Osteoblast (primary cell): ENCODE measurements at regions not wholly inside any gene's neighbourhood (a gene's known extent, or its start where the extent isn't known, plus 50 kb on each side); places are given as distances from the start of the nearest gene placed in this dataset.

Experiments
- DNase-seq: peaks from one replicate; pipeline ENCODE4 v3.0.0; 2011; ENCODE audit warnings: low spot score, mixed read lengths; ENCODE audit not compliant: insufficient read length; ENCODE audit errors: missing footprints
- H2AFZ ChIP-seq: 2 replicates; pipeline ENCODE4 v1.6.0; 2011; ENCODE audit warnings: mild to moderate bottlenecking, low read length
- H3K27ac ChIP-seq: 2 replicates; pipeline ENCODE4 v1.5.1; 2011; ENCODE audit warnings: mild to moderate bottlenecking, low read depth, low read length, moderate library complexity
- H3K27me3 ChIP-seq: 2 replicates; pipeline ENCODE4 v1.6.0; 2012; ENCODE audit warnings: mild to moderate bottlenecking, control low read depth, inconsistent platforms, low read length, moderate library complexity; ENCODE audit not compliant: insufficient read depth
- H3K36me3 ChIP-seq: 2 replicates; pipeline ENCODE4 v1.5.1; 2011; ENCODE audit warnings: mild to moderate bottlenecking, low read length, control low read depth, moderate library complexity; ENCODE audit not compliant: insufficient read depth
- H3K4me1 ChIP-seq: 2 replicates; pipeline ENCODE4 v1.5.1; 2011; ENCODE audit warnings: mild to moderate bottlenecking, low read length, control low read depth, moderate library complexity; ENCODE audit not compliant: insufficient read depth
- H3K4me2 ChIP-seq: 2 replicates; pipeline ENCODE4 v1.6.0; 2011; ENCODE audit warnings: mild to moderate bottlenecking, low read length; ENCODE audit not compliant: insufficient read depth
- H3K4me3 ChIP-seq: fragments of 200-600 bp; sonication (generic); 3 replicates; pipeline ENCODE4 v1.5.1; 2012; ENCODE audit warnings: mild to moderate bottlenecking, low read length, inconsistent platforms; ENCODE audit not compliant: insufficient read depth
- H3K79me2 ChIP-seq: 2 replicates; pipeline ENCODE4 v1.6.0; 2012; ENCODE audit warnings: mild to moderate bottlenecking, low read length, control low read depth, inconsistent platforms; ENCODE audit not compliant: insufficient read depth
- H3K9me3 ChIP-seq: 2 replicates; pipeline ENCODE4 v1.5.1; 2011; ENCODE audit warnings: low read depth, low read length, control low read depth
- H4K20me1 ChIP-seq: 2 replicates; pipeline ENCODE4 v1.6.0; 2012; ENCODE audit warnings: mild to moderate bottlenecking, low read length, control low read depth; ENCODE audit not compliant: insufficient read depth
- CTCF ChIP-seq: IDR thresholded peaks from 2 replicates; pipeline ENCODE4 v1.5.1; 2011; ENCODE audit warnings: mild to moderate bottlenecking, low read depth, low read length, moderate library complexity; ENCODE audit errors: extremely low read depth

- Histone ChIP-seq H3K4me3 (no peak overlapping the region), H3K27ac (no peak overlapping the region), H3K4me1 (no peaks in the 10 kb centered on the region), H3K9me3 (no peaks in the 10 kb centered on the region), H3K4me2 (no peak overlapping the region), H3K36me3 (no peaks in the 10 kb centered on the region), H4K20me1 (no peaks in the 10 kb centered on the region), H3K79me2 (no peaks in the 10 kb centered on the region), H2AFZ (no peak overlapping the region), H3K27me3 (no peaks in the 10 kb centered on the region)
- TF ChIP-seq CTCF = no peak
- DNase-seq = no peak
These were observed 118.8 kb upstream of the PLEKHA5 start for GRCh38 chr12:19010726-19011125.

- Histone ChIP-seq H3K4me3 (no peak overlapping the region), H3K9me3 (no peaks in the 10 kb centered on the region), H2AFZ (no peak overlapping the region), H3K27ac (no peak overlapping the region), H4K20me1 (no peaks in the 10 kb centered on the region), H3K79me2 (no peaks in the 10 kb centered on the region), H3K4me1 (no peaks in the 10 kb centered on the region), H3K4me2 (no peak overlapping the region), H3K36me3 (no peaks in the 10 kb centered on the region), H3K27me3 (no peaks in the 10 kb centered on the region)
- no peak for TF ChIP-seq CTCF
- DNase-seq = no peak
These were observed 116.6 kb upstream of the PLEKHA5 start for GRCh38 chr12:19012965-19013364.

- no peak overlapping the region for H3K4me2 ChIP-seq
- no peaks in the 10 kb centered on the region for H3K36me3 ChIP-seq
- H3K27ac ChIP-seq = no peak overlapping the region
- H2AFZ ChIP-seq = no peak overlapping the region
- no peak overlapping the region for H3K4me3 ChIP-seq
- no peaks in the 10 kb centered on the region for H3K27me3 ChIP-seq
- H4K20me1 ChIP-seq = no peaks in the 10 kb centered on the region
- no peaks in the 10 kb centered on the region for H3K9me3 ChIP-seq
- TF ChIP-seq CTCF = no peak
- peaks cover 4% of the 10 kb centered on the region for H3K4me1 ChIP-seq
- H3K79me2 ChIP-seq = no peaks in the 10 kb centered on the region
- DNase-seq = no peak
These were observed 115.3 kb upstream of the PLEKHA5 start for GRCh38 chr12:19014240-19014639.

- Histone ChIP-seq H3K4me3 (no peak overlapping the region), H3K9me3 (no peaks in the 10 kb centered on the region), H3K4me2 (no peak overlapping the region), H4K20me1 (no peaks in the 10 kb centered on the region), H3K4me1 (peaks cover 4% of the 10 kb centered on the region), H3K27ac (no peak overlapping the region), H2AFZ (no peak overlapping the region), H3K27me3 (no peaks in the 10 kb centered on the region), H3K36me3 (no peaks in the 10 kb centered on the region), H3K79me2 (no peaks in the 10 kb centered on the region)
- TF ChIP-seq CTCF = no peak
- DNase-seq = no peak
These were observed 114.2 kb upstream of the PLEKHA5 start for GRCh38 chr12:19015285-19015684.
